Parathyroid adenoma (tissue), 2 donors: ENCODE measurements at regions not wholly inside any gene's neighbourhood (a gene's known extent, or its start where the extent isn't known, plus 50 kb on each side); places are given as distances from the start of the nearest gene placed in this dataset.
"Not testable (repeated sequence)": the region's sequence is repeated elsewhere in the genome, so short reads cannot be mapped to it uniquely, and the experiment has no call there.

Experiments used
- H2AFZ ChIP-seq: fragments of 300-600 bp; sonication (generic); one replicate; pipeline ENCODE4 v1.7.0; 2017; ENCODE audit warnings: antibody characterized with exemption, mild to moderate bottlenecking
- H3K27ac ChIP-seq: fragments of 300-600 bp; sonication (generic); one replicate; pipeline ENCODE4 v1.7.0; 2017
- H3K27me3 ChIP-seq: fragments of 300-600 bp; sonication (generic); one replicate; pipeline ENCODE4 v1.7.0; 2017; ENCODE audit warnings: low read length; ENCODE audit not compliant: control insufficient read depth, insufficient read depth
- H3K36me3 ChIP-seq: fragments of 300-600 bp; sonication (generic); one replicate; pipeline ENCODE4 v1.7.0; 2017; ENCODE audit warnings: low read length; ENCODE audit not compliant: control insufficient read depth, insufficient read depth
- H3K4me1 ChIP-seq: fragments of 300-600 bp; sonication (generic); one replicate; pipeline ENCODE4 v1.7.0; 2017; ENCODE audit warnings: control low read depth
- H3K4me2 ChIP-seq: fragments of 300-600 bp; sonication (generic); one replicate; pipeline ENCODE4 v1.7.0; 2017; ENCODE audit warnings: low read length
- H3K4me3 ChIP-seq: fragments of 300-600 bp; sonication (generic); one replicate; pipeline ENCODE4 v1.7.0; 2017; ENCODE audit warnings: low read depth, low read length
- H3K79me2 ChIP-seq: fragments of 300-600 bp; sonication (generic); one replicate; pipeline ENCODE4 v1.7.0; 2017; ENCODE audit warnings: control low read depth
- H3K9ac ChIP-seq: fragments of 300-600 bp; sonication (generic); one replicate; pipeline ENCODE4 v1.7.0; 2017; ENCODE audit warnings: mild to moderate bottlenecking
- H3K9me3 ChIP-seq: fragments of 300-600 bp; sonication (generic); one replicate; pipeline ENCODE4 v1.7.0; 2017; ENCODE audit warnings: low read length; ENCODE audit not compliant: control insufficient read depth
- TF ChIP-seq, protein P1 (sequence below): fragments of 300-600 bp; sonication (generic); IDR thresholded peaks from one replicate; pipeline ENCODE4 v1.7.0; 2017; ENCODE audit warnings: antibody characterized with exemption, mild to moderate bottlenecking
- donor health status: primary hyperparathyroidism.

DNA sequence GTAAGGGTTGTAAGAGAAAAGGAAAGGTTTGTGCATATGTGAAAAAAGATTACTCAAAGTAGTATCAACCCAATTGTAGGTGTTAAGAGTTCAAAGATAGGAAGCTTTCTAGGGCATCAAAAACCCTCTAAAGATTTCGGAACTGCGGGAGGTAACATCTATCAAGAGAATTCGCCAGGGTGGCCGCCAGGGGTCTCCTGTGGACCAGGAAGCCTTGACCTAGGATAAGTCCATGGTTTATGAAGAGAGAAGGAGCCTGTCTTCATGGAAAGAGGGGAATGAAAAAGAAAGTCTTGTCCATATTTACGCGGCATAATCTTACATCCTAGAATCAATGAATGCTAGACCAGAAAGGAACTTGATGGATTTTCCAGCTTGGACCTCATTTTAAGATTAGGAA lies 140.7 kb upstream of the CALCR start:
- H3K27ac ChIP-seq, result no peak overlapping the region
- H3K27me3 ChIP-seq, result peaks cover 3% of the 10 kb centered on the region
- no peak overlapping the region for H3K4me3 ChIP-seq
- no peak overlapping the region for H2AFZ ChIP-seq
- H3K79me2 ChIP-seq, result no peaks in the 10 kb centered on the region
- H3K36me3 ChIP-seq, result no peaks in the 10 kb centered on the region
- TF ChIP-seq, protein P1, sequence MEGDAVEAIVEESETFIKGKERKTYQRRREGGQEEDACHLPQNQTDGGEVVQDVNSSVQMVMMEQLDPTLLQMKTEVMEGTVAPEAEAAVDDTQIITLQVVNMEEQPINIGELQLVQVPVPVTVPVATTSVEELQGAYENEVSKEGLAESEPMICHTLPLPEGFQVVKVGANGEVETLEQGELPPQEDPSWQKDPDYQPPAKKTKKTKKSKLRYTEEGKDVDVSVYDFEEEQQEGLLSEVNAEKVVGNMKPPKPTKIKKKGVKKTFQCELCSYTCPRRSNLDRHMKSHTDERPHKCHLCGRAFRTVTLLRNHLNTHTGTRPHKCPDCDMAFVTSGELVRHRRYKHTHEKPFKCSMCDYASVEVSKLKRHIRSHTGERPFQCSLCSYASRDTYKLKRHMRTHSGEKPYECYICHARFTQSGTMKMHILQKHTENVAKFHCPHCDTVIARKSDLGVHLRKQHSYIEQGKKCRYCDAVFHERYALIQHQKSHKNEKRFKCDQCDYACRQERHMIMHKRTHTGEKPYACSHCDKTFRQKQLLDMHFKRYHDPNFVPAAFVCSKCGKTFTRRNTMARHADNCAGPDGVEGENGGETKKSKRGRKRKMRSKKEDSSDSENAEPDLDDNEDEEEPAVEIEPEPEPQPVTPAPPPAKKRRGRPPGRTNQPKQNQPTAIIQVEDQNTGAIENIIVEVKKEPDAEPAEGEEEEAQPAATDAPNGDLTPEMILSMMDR, result peak; percentile 23
- H3K9ac ChIP-seq, result no peak overlapping the region
- no peak overlapping the region for H3K4me2 ChIP-seq
- no peaks in the 10 kb centered on the region for H3K4me1 ChIP-seq
- H3K9me3 ChIP-seq, result no peaks in the 10 kb centered on the region

DNA sequence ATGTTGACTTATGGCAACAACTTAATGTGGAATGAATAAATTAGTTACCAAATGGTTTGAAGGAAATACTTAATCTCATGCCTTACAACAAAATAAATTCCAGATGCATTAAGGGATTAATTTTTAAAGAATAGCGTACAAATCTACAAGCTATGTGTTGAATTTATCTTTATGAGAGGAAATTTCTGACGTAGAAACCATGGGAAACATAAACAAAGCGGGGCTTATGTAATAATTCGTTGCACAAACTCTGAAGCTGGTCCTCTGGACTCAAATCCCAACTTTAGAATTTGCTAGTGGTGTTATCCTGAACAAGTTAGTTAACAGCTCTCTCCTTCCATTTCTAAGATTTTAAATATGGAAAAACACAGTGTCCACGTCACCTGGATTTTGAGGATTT lies 137.4 kb upstream of the CALCR start:
- H3K9me3 ChIP-seq, result no peaks in the 10 kb centered on the region
- TF ChIP-seq, protein P1, result no peak
- H3K36me3 ChIP-seq, result no peaks in the 10 kb centered on the region
- H3K4me3 ChIP-seq, result no peak overlapping the region
- no peaks in the 10 kb centered on the region for H3K79me2 ChIP-seq
- H3K27me3 ChIP-seq, result peaks cover 3% of the 10 kb centered on the region
- no peak overlapping the region for H3K27ac ChIP-seq
- H2AFZ ChIP-seq, result no peak overlapping the region
- no peaks in the 10 kb centered on the region for H3K4me1 ChIP-seq
- no peak overlapping the region for H3K4me2 ChIP-seq
- H3K9ac ChIP-seq, result no peak overlapping the region

DNA sequence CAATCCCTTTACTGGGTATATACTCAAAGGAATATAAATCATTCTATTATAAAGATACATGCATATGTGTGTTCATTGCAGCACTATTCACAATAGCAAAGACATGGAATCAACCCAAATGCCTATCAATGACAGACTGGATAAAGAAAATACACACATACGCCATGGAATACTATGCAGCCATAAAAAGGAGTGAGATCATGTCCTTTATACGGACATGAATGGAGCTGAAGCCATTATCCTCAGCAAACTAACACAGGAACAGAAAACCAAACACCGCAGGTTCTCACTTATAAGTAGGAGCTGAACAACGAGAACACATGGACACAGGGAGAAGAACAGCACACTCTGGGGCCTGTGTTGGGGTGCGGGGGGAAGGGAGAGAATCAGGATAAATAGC lies 133.7 kb upstream of the CALCR start:
- not testable (repeated sequence) for H3K9ac ChIP-seq, H3K36me3 ChIP-seq, H3K9me3 ChIP-seq, H3K4me2 ChIP-seq, H3K4me3 ChIP-seq, H3K27ac ChIP-seq, H3K79me2 ChIP-seq, H2AFZ ChIP-seq, H3K4me1 ChIP-seq, H3K27me3 ChIP-seq

DNA sequence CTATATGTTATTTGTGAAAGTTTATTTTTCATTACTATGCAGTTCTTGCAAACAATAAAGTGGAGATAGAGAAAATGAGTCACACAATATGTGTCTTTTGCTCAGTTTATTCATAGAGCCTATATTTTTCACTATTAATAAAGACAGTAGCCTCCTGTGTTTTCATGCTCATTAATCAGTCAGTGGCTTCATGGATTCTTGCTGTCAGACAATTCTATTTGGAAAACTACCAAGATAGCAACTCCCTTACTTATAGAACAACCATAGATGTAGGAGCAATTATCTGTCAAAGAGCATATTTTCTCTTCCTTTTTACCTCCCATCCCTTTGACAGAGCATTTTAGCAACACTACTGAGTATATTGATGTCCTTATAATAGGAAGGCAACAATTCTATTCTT lies 132.7 kb upstream of the CALCR start:
- Histone ChIP-seq H3K27ac (no peak overlapping the region), H3K4me2 (no peak overlapping the region), H3K36me3 (no peaks in the 10 kb centered on the region), H3K4me1 (no peaks in the 10 kb centered on the region), H2AFZ (no peak overlapping the region), H3K4me3 (no peak overlapping the region), H3K79me2 (no peaks in the 10 kb centered on the region), H3K9ac (no peak overlapping the region), H3K27me3 (no peaks in the 10 kb centered on the region), H3K9me3 (no peaks in the 10 kb centered on the region)
- TF ChIP-seq, protein P1, result no peak

DNA sequence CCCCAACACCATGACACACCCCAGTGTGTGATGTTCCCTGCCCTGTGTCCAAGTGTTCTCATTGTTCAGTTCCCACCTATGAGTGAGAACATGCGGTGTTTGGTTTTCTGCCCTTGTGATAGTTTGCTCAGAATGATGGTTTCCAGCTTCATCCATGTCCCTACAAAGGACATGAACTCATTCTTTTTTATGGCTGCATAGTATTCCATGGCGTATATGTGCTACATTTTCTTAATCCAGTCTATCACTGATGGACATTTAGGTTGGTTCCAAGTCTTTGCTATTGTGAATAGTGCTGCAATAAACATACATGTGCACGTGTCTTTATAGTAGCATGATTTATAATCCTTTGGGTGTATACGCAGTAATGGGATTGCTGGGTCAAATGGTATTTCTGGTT lies 131.6 kb upstream of the CALCR start:
- not testable (repeated sequence) for H3K79me2 ChIP-seq, H3K4me1 ChIP-seq, H3K27me3 ChIP-seq, H3K27ac ChIP-seq, H3K9ac ChIP-seq, H3K4me2 ChIP-seq, H2AFZ ChIP-seq, H3K4me3 ChIP-seq, H3K36me3 ChIP-seq, H3K9me3 ChIP-seq

DNA sequence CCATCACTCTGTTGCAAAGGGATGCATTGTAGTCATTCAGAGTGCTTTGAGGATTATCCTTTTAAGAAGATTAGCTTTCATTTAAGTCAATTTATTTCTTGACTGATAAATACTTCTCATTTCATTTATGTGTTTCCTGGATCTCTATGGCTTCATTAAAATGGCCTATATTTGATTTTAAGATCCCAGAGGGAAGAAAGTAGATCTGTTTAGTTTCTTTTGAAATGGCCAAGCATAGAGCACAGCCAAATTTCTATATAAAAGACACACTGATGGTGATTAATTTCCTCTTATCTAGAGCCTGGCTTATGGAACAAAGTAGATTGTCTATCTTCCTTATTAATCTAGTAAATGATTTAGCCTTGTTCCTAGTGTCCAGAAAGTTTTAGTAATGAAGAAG lies 129.7 kb upstream of the CALCR start:
- no peaks in the 10 kb centered on the region for H3K9me3 ChIP-seq
- H3K27me3 ChIP-seq, result no peaks in the 10 kb centered on the region
- H3K79me2 ChIP-seq, result no peaks in the 10 kb centered on the region
- TF ChIP-seq, protein P1, result no peak
- H3K27ac ChIP-seq, result no peak overlapping the region
- H3K4me1 ChIP-seq, result no peaks in the 10 kb centered on the region
- H2AFZ ChIP-seq, result no peak overlapping the region
- no peak overlapping the region for H3K4me3 ChIP-seq
- no peaks in the 10 kb centered on the region for H3K36me3 ChIP-seq
- no peak overlapping the region for H3K4me2 ChIP-seq
- no peak overlapping the region for H3K9ac ChIP-seq
